SJCRH30 (cell line): ENCODE measurements at regions not wholly inside any gene's neighbourhood (a gene's known extent, or its start where the extent isn't known, plus 50 kb on each side); places are given as distances from the start of the nearest gene placed in this dataset.

Source experiments
- DNase-seq, 2 experiments: peaks; one replicate each; pipeline ENCODE4 v3.0.0-alpha.2; 2015 to 2020
- H3K27ac ChIP-seq: fragments of 250-450 bp; sonication (Bioruptor Pico); 2 replicates; pipeline ENCODE4 v1.5.1; 2020; ENCODE audit warnings: mild to moderate bottlenecking, moderate library complexity
- H3K27me3 ChIP-seq: fragments of 250-450 bp; sonication (Bioruptor Pico); 2 replicates; pipeline ENCODE4 v1.5.1; 2020; ENCODE audit warnings: mild to moderate bottlenecking, moderate library complexity
- H3K36me3 ChIP-seq: fragments of 250-450 bp; sonication (Bioruptor Pico); 2 replicates; pipeline ENCODE4 v1.5.1; 2020; ENCODE audit warnings: mild to moderate bottlenecking, moderate library complexity
- H3K4me1 ChIP-seq: fragments of 250-450 bp; sonication (Bioruptor Pico); 2 replicates; pipeline ENCODE4 v1.5.1; 2020; ENCODE audit warnings: mild to moderate bottlenecking, moderate library complexity
- H3K4me3 ChIP-seq: fragments of 250-450 bp; sonication (Bioruptor Pico); 2 replicates; pipeline ENCODE4 v1.5.1; 2020; ENCODE audit warnings: mild to moderate bottlenecking, moderate library complexity
- H3K9me3 ChIP-seq: fragments of 250-450 bp; sonication (Bioruptor Pico); replicated peaks from 2 replicates; pipeline ENCODE4 v1.5.1; 2020; ENCODE audit warnings: mild to moderate bottlenecking, moderate library complexity

DNA sequence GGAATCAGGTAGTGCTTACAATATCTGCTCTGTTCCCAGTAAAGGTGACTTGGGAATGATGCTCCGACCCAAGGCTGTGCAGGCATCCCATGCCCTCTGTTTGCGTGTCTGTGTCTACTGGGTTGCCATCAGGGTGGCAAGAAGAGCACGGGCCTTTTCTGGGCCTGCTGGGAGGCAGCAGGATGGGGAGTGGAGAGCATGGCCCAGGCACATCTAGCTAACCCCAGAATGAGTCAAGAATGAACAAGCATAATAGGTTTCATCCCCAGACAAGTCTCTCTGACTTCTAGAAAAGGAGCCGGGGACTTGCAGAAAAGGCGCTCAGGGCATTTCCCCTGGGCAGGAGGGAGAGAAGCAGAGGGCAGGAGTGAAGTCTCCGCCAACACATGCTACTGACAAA lies 260.4 kb downstream of the IRX1 start:
- H3K27ac ChIP-seq = no peak overlapping the region
- no peaks in the 10 kb centered on the region for H3K36me3 ChIP-seq
- no peaks in the 10 kb centered on the region for H3K4me1 ChIP-seq
- no peak for DNase-seq
- H3K27me3 ChIP-seq = no peaks in the 10 kb centered on the region
- no peak overlapping the region for H3K4me3 ChIP-seq
- H3K9me3 ChIP-seq = no peaks in the 10 kb centered on the region

DNA sequence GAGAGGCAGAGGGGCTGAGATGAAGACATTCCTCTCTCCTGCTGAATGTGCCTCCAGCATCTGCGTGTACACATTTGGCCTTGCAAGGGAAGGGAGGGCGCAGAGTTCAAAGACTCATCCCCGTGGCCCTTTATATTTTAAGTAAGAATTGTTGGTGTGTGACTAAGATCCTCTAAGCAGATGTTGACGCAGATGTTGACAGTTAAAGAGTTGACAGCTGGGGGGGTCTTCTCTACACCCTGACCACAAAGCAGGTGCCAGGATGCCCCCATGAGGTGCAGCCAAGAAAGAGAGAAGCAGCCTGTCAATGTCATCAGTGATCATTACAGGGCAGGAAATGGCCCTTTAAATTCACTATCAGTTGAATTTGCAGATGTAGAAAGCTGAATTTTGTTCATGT lies 262.9 kb downstream of the IRX1 start:
- no peaks in the 10 kb centered on the region for H3K36me3 ChIP-seq
- no peak for DNase-seq
- H3K4me3 ChIP-seq = no peak overlapping the region
- H3K27me3 ChIP-seq = no peaks in the 10 kb centered on the region
- no peaks in the 10 kb centered on the region for H3K4me1 ChIP-seq
- H3K9me3 ChIP-seq = no peaks in the 10 kb centered on the region
- no peak overlapping the region for H3K27ac ChIP-seq

GRCh38 chr5:3862906-3863305 lies 267.3 kb downstream of the IRX1 start:
- no peaks in the 10 kb centered on the region for H3K4me1 ChIP-seq
- DNase-seq = no peak
- no peaks in the 10 kb centered on the region for H3K9me3 ChIP-seq
- no peak overlapping the region for H3K4me3 ChIP-seq
- no peak overlapping the region for H3K27ac ChIP-seq
- no peaks in the 10 kb centered on the region for H3K36me3 ChIP-seq
- no peaks in the 10 kb centered on the region for H3K27me3 ChIP-seq

- DNase-seq = no peak
These were observed 279.5 kb downstream of the IRX1 start for GRCh38 chr5:3875144-3875543.

DNA sequence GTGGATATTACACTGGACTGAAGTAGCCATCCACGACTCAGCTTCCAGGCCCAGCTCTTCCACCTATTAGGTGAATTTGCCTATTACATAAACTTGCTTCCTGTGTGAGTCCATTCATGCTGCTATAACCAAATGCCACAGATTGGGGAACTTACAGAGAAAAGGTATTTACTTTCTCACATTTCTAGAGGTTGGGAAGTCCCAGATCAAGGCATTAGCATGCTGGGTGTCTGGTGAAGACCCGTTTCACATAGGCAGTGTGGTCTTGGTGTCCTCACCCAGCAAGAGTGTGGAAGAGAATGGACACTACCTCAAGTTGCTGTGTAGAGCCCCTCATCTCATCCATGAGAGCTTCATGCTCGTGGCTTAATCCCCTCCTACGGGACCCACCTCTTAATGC lies 282.6 kb downstream of the IRX1 start:
- H3K36me3 ChIP-seq = no peaks in the 10 kb centered on the region
- no peaks in the 10 kb centered on the region for H3K9me3 ChIP-seq
- H3K27ac ChIP-seq = no peak overlapping the region
- H3K27me3 ChIP-seq = no peaks in the 10 kb centered on the region
- DNase-seq = no peak
- H3K4me3 ChIP-seq = no peak overlapping the region
- no peaks in the 10 kb centered on the region for H3K4me1 ChIP-seq

More at GRCh38 chr5:3875144-3875543, 279.5 kb downstream of the IRX1 start:
- Histone ChIP-seq H3K9me3 (no peaks in the 10 kb centered on the region), H3K27ac (no peak overlapping the region), H3K27me3 (no peaks in the 10 kb centered on the region), H3K4me1 (no peaks in the 10 kb centered on the region), H3K36me3 (no peaks in the 10 kb centered on the region), H3K4me3 (no peak overlapping the region)

GRCh38 chr5:3883040-3883439 lies 287.4 kb downstream of the IRX1 start:
- no peaks in the 10 kb centered on the region for H3K36me3 ChIP-seq
- H3K9me3 ChIP-seq = no peaks in the 10 kb centered on the region
- H3K4me1 ChIP-seq = no peaks in the 10 kb centered on the region
- no peak overlapping the region for H3K4me3 ChIP-seq
- no peaks in the 10 kb centered on the region for H3K27me3 ChIP-seq
- H3K27ac ChIP-seq = no peak overlapping the region
- no peak for DNase-seq

DNA sequence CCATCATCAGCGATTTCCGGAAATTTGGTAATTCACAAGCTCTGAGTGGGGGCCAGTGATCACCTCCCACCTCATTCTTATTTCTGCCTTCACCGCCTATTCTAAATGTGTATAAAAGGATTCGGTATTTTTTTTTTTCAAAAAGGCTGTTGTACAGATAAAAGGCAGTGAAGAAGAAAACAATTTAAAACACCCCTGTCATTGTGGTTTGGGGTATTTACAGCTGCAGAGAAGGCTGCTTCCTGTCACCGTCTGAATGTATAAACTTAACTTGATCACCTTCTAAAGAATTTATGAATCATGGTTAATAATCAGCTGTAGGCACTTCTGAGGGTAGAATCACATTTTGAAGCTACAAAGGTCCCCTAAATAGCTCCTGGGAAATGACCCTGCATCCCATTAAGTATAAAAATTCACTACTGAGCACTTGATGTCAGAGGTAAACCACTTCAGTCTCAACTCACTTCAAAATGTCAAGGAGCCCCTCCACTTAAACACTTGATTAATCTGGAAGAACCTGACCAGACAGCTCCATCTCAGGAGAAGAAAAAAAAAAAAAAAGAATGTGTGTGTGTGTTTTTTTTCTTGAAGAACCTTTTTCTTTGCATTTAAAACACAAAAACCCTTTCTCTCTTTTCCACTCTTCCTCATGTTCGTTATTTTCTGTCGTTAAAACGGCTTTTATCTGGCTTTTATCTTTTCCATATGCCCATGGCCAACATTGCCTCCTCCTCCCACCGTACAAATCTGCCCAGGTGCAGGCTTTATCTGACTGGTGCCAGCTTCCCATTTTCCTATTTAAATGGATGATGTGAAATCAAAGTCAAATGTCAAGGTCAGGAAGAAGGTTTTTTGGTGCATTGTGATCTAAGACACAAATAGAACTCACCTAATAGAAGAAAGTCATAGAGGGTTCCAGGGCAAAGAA lies 291.2 kb downstream of the IRX1 start:
- H3K27ac ChIP-seq = no peak overlapping the region
- DNase-seq = no peak
- H3K27me3 ChIP-seq = no peaks in the 10 kb centered on the region
- no peaks in the 10 kb centered on the region for H3K9me3 ChIP-seq
- H3K4me1 ChIP-seq = no peaks in the 10 kb centered on the region
- no peak overlapping the region for H3K4me3 ChIP-seq
- no peaks in the 10 kb centered on the region for H3K36me3 ChIP-seq

DNA sequence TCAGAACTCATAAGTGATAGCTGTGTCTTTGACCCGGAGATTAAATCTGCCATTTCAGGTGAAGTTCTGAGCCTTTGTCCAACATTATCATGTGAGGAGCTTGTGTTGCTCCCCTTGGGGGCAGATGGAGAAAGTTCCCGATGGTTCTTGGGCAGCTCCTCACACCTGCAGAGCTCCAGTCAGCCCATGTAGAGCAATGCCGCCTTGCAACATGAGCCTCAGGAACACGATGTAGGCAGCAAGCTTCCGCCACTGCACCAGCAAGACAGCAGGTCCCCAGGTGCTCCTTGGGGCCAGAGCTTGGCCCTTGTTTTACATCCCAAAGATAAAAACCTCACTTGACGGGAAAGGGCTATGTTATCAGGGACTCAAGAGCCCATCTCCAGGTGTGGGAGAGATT lies 292.7 kb downstream of the IRX1 start:
- H3K36me3 ChIP-seq = no peaks in the 10 kb centered on the region
- no peaks in the 10 kb centered on the region for H3K27me3 ChIP-seq
- no peaks in the 10 kb centered on the region for H3K9me3 ChIP-seq
- no peaks in the 10 kb centered on the region for H3K4me1 ChIP-seq
- no peak for DNase-seq
- H3K4me3 ChIP-seq = no peak overlapping the region
- no peak overlapping the region for H3K27ac ChIP-seq

- Histone ChIP-seq H3K36me3 (no peaks in the 10 kb centered on the region), H3K9me3 (no peaks in the 10 kb centered on the region), H3K4me1 (no peaks in the 10 kb centered on the region), H3K4me3 (no peak overlapping the region), H3K27me3 (no peaks in the 10 kb centered on the region), H3K27ac (no peak overlapping the region)
- DNase-seq = no peak
These were observed 293.9 kb downstream of the IRX1 start for GRCh38 chr5:3889412-3890142.

GRCh38 chr5:3891113-3891512 lies 295.5 kb downstream of the IRX1 start:
- Histone ChIP-seq H3K4me1 (no peaks in the 10 kb centered on the region), H3K4me3 (no peak overlapping the region), H3K9me3 (no peaks in the 10 kb centered on the region), H3K27ac (no peak overlapping the region), H3K27me3 (no peaks in the 10 kb centered on the region), H3K36me3 (no peaks in the 10 kb centered on the region)
- peak in 1 of 2 experiments; percentile 3 for DNase-seq

DNA sequence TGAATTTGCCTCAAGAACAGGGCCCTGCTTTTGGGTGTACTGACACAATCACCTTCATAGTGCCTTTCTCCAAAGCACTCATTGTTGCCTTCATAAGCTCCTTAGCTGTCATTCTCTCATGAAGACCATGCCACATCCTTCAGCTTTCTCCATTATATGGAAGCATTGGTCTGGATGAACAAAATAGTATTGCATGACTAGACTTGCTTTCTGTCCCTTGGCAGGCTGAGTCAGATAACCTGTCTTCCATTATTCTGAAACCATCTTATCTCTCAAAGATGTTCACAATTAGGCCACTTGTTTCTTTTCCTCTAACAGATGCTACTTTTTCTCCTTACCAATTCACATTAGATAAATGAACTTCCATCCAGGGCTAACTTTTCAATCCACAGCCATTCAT lies 297.9 kb downstream of the IRX1 start:
- no peak for DNase-seq
- Histone ChIP-seq H3K27me3 (no peaks in the 10 kb centered on the region), H3K27ac (no peak overlapping the region), H3K9me3 (no peaks in the 10 kb centered on the region), H3K4me1 (no peaks in the 10 kb centered on the region), H3K36me3 (no peaks in the 10 kb centered on the region), H3K4me3 (no peak overlapping the region)

- Histone ChIP-seq H3K4me1 (no peaks in the 10 kb centered on the region), H3K9me3 (no peaks in the 10 kb centered on the region), H3K4me3 (no peak overlapping the region), H3K27me3 (no peaks in the 10 kb centered on the region), H3K36me3 (no peaks in the 10 kb centered on the region), H3K27ac (no peak overlapping the region)
- no peak for DNase-seq
These were observed 298.3 kb downstream of the IRX1 start for GRCh38 chr5:3893975-3894374.

DNA sequence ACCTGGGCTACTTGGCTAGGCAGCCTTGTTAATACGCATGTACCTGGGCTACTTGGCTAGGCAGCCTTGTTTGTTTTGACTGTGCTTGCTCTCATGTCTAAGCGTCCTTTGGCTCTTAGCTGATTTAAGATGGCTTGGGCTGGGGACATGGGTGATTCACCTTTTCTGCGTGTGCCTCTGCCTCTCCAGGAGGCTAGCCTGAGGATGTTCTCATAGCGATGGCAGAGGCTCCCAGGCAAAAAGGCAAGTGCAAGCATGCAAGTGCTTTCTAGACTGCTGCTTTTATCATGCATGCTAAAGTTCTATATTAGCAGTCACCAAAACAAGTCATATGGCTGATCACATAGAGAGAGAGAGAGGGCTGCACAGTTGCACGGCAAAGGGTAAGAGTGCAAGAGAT lies 300.5 kb downstream of the IRX1 start:
- Histone ChIP-seq H3K36me3 (no peaks in the 10 kb centered on the region), H3K27me3 (no peaks in the 10 kb centered on the region), H3K9me3 (no peaks in the 10 kb centered on the region), H3K4me3 (no peak overlapping the region), H3K27ac (no peak overlapping the region), H3K4me1 (no peaks in the 10 kb centered on the region)
- no peak for DNase-seq

DNA sequence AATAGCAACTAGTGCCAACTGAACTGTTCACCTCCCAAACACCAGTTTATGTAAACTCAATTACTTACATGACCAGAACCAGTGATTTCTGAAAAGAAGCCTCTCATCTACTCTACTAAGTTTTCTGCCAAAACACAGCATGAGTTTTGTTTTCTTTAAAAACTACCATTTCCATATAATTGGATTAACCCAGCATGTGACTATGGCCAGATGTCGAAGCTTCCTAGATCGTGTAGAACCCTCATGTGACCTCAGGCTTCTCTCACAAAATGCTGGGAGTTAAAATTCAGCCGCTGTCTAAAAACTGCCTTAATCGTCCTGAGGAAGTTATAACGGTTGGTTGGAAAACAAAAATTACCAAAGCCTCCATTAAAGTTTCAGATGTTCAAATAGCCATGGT lies 303.5 kb downstream of the IRX1 start:
- Histone ChIP-seq H3K4me3 (no peak overlapping the region), H3K27me3 (no peaks in the 10 kb centered on the region), H3K36me3 (no peaks in the 10 kb centered on the region), H3K9me3 (no peaks in the 10 kb centered on the region), H3K27ac (no peak overlapping the region), H3K4me1 (no peaks in the 10 kb centered on the region)
- no peak for DNase-seq

DNA sequence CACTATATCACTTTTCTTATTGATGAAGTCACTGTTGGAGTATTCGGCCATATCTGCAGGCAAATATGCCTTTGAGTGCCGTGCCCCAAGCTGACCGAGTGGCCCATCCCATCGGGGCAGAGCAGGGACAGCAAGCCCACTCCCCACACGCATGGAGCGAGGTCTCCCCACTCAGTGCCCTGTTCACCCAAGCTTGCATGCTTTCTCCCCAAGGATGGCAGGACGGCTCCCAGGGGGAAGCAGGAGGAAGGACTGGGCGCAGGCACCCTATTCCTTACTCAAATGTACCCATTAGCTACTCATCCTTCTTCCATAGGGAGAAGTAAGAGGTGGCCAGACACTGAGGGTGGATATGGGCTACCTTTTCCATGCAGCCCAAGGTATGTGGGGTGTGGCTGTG lies 309.0 kb downstream of the IRX1 start:
- Histone ChIP-seq H3K9me3 (no peaks in the 10 kb centered on the region), H3K4me3 (no peak overlapping the region), H3K36me3 (no peaks in the 10 kb centered on the region), H3K4me1 (no peaks in the 10 kb centered on the region), H3K27me3 (no peaks in the 10 kb centered on the region), H3K27ac (no peak overlapping the region)
- DNase-seq = no peak
